ENCODE measurements at regions not wholly inside any gene's neighbourhood (a gene's known extent, or its start where the extent isn't known, plus 50 kb on each side); places are given as distances from the start of the nearest gene placed in this dataset.
"Not testable (repeated sequence)": the region's sequence is repeated elsewhere in the genome, so short reads cannot be mapped to it uniquely, and the experiment has no call there.

GRCh38 chr10:52599551-52600200 is 172.9 kb downstream of the MBL2 start:
- no peak for DNase-seq (ENCODE audit: low read depth)

GRCh38 chr10:52604131-52604530 is 168.5 kb downstream of the MBL2 start:
- DNase-seq (ENCODE audit: low read depth), result not testable (repeated sequence)

- DNase-seq (ENCODE audit: low read depth), result no peak
Observed at GRCh38 chr10:52609071-52609470, 163.5 kb downstream of the MBL2 start.

GRCh38 chr10:52609626-52610240 is 162.9 kb downstream of the MBL2 start:
- no peak for DNase-seq (ENCODE audit: low read depth)

GRCh38 chr10:52615331-52615730 is 157.3 kb downstream of the MBL2 start:
- DNase-seq (ENCODE audit: low read depth), result no peak

GRCh38 chr10:52615756-52616394 is 156.7 kb downstream of the MBL2 start:
- DNase-seq (ENCODE audit: low read depth), result peak; percentile 16

- DNase-seq (ENCODE audit: low read depth), result no peak
Observed at GRCh38 chr10:52616395-52616764, 156.2 kb downstream of the MBL2 start.

- DNase-seq (ENCODE audit: low read depth), result peak; percentile 31
Observed at GRCh38 chr10:52617346-52617745, 155.2 kb downstream of the MBL2 start.

- DNase-seq (ENCODE audit: low read depth), result no peak
Observed at GRCh38 chr10:52619052-52619451, 153.5 kb downstream of the MBL2 start.

- peak; percentile 12 for DNase-seq (ENCODE audit: low read depth)
Observed at GRCh38 chr10:52621635-52622079, 150.9 kb downstream of the MBL2 start.

GRCh38 chr10:52623761-52624160 is 148.8 kb downstream of the MBL2 start:
- DNase-seq (ENCODE audit: low read depth), result peak; percentile 26

GRCh38 chr10:52627279-52627678 is 145.3 kb downstream of the MBL2 start:
- DNase-seq (ENCODE audit: low read depth), result no peak

- DNase-seq (ENCODE audit: low read depth), result no peak
Observed at GRCh38 chr10:52631146-52631545, 141.4 kb downstream of the MBL2 start.

- DNase-seq (ENCODE audit: low read depth), result no peak
Observed at GRCh38 chr10:52631648-52632047, 140.9 kb downstream of the MBL2 start.

GRCh38 chr10:52632591-52632990 is 140.0 kb downstream of the MBL2 start:
- no peak for DNase-seq (ENCODE audit: low read depth)

- DNase-seq (ENCODE audit: low read depth), result no peak
Observed at GRCh38 chr10:52633266-52633665, 139.3 kb downstream of the MBL2 start.

- no peak for DNase-seq (ENCODE audit: low read depth)
Observed at GRCh38 chr10:52635651-52636050, 136.9 kb downstream of the MBL2 start.

GRCh38 chr10:52636874-52637273 is 135.7 kb downstream of the MBL2 start:
- DNase-seq (ENCODE audit: low read depth), result no peak

- DNase-seq (ENCODE audit: low read depth), result no peak
Observed at GRCh38 chr10:52637592-52637991, 135.0 kb downstream of the MBL2 start.

- DNase-seq (ENCODE audit: low read depth), result peak; percentile 1
Observed at GRCh38 chr10:52639652-52640051, 132.9 kb downstream of the MBL2 start.

GRCh38 chr10:52642208-52642607 is 130.4 kb downstream of the MBL2 start:
- no peak for DNase-seq (ENCODE audit: low read depth)

- peak; percentile 39 for DNase-seq (ENCODE audit: low read depth)
Observed at GRCh38 chr10:52644373-52645186, 128.0 kb downstream of the MBL2 start.
